ENCODE measurements at regions not wholly inside any gene's neighbourhood (a gene's known extent, or its start where the extent isn't known, plus 50 kb on each side); places are given as distances from the start of the nearest gene placed in this dataset.

GRCh38 chr12:75695926-75696325 is 184.5 kb upstream of the KRR1 start:
- TF ChIP-seq CTCF (IDR thresholded peaks at IDR 0.05) (no peak), POLR2A (IDR thresholded peaks at IDR 0.05) (no peak)
